COR-L47 (cell line): ENCODE measurements at regions not wholly inside any gene's neighbourhood (a gene's known extent, or its start where the extent isn't known, plus 50 kb on each side); places are given as distances from the start of the nearest gene placed in this dataset.
"Not testable (repeated sequence)": the region's sequence is repeated elsewhere in the genome, so short reads cannot be mapped to it uniquely, and the experiment has no call there.

Source experiments
- DNase-seq: peaks from one replicate; lab custom pipeline; 2025; lab: John Stamatoyannopoulos, UW

GRCh38 chr2:43146083-43146482, 80.3 kb downstream of the ZFP36L2 start:
- DNase-seq = no peak

GRCh38 chr2:43144263-43144662, 82.1 kb downstream of the ZFP36L2 start:
- DNase-seq = no peak

- DNase-seq = no peak
These were observed 82.7 kb downstream of the ZFP36L2 start for GRCh38 chr2:43143756-43144155.

- no peak for DNase-seq
These were observed 83.4 kb downstream of the ZFP36L2 start for GRCh38 chr2:43142921-43143438.

GRCh38 chr2:43141636-43142151, 84.7 kb downstream of the ZFP36L2 start:
- DNase-seq = not testable (repeated sequence)

- no peak for DNase-seq
These were observed 86.3 kb downstream of the ZFP36L2 start for GRCh38 chr2:43139996-43140621.

- no peak for DNase-seq
These were observed 86.9 kb downstream of the ZFP36L2 start for GRCh38 chr2:43139501-43139900.

GRCh38 chr2:43138441-43138840, 88.0 kb downstream of the ZFP36L2 start:
- DNase-seq = no peak

GRCh38 chr2:43136876-43137275, 89.5 kb downstream of the ZFP36L2 start:
- DNase-seq = no peak

GRCh38 chr2:43136011-43136799, 90.2 kb downstream of the ZFP36L2 start:
- no peak for DNase-seq

- DNase-seq = no peak
These were observed 90.8 kb downstream of the ZFP36L2 start for GRCh38 chr2:43135583-43135982.

- no peak for DNase-seq
These were observed 91.9 kb downstream of the ZFP36L2 start for GRCh38 chr2:43134571-43134889.

- DNase-seq = no peak
These were observed 92.5 kb downstream of the ZFP36L2 start for GRCh38 chr2:43133708-43134570.

GRCh38 chr2:43133336-43133707, 93.1 kb downstream of the ZFP36L2 start:
- no peak for DNase-seq

GRCh38 chr2:43132683-43133301, 93.6 kb downstream of the ZFP36L2 start:
- DNase-seq = no peak

- DNase-seq = no peak
These were observed 94.3 kb downstream of the ZFP36L2 start for GRCh38 chr2:43131890-43132682.

GRCh38 chr2:43131051-43131889, 95.1 kb downstream of the ZFP36L2 start:
- peak; percentile 65 for DNase-seq

- no peak for DNase-seq
These were observed 95.9 kb downstream of the ZFP36L2 start for GRCh38 chr2:43130548-43130875.

- no peak for DNase-seq
These were observed 96.5 kb downstream of the ZFP36L2 start for GRCh38 chr2:43129676-43130547.
